Stimulated activated naive CD4-positive, alpha-beta T cell treated with Interleukin-2 at 50 U/mL for 16 hours (primary cell): ENCODE measurements at regions not wholly inside any gene's neighbourhood (a gene's known extent, or its start where the extent isn't known, plus 50 kb on each side); places are given as distances from the start of the nearest gene placed in this dataset.
"Not testable (repeated sequence)": the region's sequence is repeated elsewhere in the genome, so short reads cannot be mapped to it uniquely, and the experiment has no call there.

Experiments used
- DNase-seq: peaks from one replicate; lab custom pipeline; 2025; lab: John Stamatoyannopoulos, UW

DNA sequence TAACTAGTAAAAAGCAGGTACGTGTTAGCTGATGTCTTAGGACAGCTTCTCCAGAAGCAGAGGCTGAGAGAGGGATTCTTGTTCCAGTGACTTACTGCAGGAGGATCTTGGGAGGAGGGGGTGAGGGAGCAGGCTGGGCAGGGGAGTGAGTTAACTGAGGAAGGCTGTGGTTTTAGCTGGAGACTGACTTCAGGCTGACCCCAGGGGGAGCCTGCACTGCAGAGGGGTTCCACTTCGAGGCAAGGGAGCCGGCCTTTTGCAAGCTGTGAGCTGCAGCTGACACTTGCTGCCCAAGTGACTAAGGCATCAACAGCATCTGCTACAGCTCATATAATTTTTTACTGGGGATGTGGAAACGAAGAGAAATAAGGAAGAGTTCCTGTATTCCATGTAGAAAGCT, 50.4 kb upstream of the SOD1 start:
- DNase-seq, result no peak

DNA sequence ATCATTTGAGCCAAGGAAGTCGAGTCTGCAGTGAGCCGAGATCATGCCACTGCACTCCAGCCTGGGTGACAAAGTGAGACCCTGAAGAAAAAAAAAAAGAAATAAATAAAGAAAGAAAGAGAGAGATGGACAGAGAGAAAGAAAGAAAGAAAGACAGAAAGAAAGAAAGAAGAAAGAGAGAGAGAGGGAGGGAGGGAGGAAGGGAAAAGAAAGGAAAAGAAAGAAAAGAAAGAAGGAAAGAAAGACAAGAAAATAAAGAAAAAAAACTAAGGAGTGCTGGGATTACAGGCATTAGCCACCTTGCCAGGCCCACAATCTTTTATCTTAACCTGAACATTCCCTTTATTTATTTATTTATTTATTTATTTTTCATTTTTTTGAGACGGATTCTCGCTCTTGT, 51.7 kb upstream of the SOD1 start:
- DNase-seq, result no peak

DNA sequence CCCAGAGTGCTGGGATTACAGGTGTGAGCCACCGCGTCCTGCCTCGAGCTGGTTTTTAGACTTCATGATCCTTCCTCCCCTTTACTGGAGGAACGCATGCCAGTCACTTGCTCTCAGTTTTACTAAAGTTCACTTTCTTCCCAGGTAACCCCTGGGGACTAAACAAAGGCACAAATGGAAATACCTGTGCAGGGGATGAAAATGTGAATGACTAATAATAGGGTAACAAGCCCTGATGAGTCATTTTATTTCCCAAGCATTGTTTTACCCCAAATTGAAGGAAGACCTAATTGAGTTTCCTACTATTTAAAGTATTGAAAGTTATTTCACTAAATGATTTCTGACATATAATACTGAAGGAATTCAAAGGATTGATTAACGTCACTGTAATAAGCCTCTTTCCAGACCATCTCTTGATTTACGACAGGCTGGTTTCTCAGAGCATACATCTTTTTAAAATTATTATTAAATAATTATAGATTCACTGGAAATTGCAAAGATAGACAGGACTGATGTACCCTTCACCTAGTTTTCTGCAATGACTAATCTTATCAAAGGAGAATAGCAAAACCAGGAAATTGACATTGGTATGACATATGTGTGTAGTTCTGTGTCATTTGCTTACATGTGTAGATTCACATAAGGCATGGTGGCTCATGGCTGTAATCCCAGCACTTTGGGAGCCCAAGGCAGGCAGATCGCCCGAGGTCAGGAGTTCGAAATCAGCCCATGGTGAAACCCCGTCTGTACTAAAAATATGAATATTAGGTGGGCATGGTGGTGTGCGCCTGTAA, 53.2 kb upstream of the SOD1 start:
- no peak for DNase-seq

DNA sequence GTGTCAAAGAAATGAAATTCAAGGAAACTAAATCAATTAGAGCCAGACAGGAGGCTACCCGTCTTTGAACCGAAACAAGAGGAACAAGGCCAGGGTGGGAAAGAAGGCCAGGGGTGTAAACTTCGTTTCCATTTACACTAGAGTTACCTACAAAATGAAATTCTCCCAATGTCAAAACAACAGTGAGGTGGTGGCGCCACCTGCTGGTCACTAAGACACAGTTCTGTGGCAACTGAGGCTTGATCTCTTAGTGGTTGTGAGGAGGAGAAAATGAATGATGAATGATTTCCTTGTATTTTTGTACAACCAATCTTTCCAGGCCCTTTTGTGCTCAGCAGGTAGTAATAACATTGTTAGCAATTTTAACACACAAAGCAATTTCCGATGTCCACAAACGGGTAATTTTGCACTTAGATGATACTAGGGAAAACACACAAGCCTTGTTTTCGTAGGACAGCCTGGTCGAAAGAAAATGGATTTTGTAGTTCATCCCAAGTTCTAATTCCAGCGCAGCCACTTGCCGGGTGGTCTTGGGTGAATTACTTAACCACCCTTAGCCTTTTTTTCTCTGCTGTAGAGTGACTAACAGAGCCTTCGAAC, 54.8 kb upstream of the SOD1 start:
- peak; percentile 60 for DNase-seq

DNA sequence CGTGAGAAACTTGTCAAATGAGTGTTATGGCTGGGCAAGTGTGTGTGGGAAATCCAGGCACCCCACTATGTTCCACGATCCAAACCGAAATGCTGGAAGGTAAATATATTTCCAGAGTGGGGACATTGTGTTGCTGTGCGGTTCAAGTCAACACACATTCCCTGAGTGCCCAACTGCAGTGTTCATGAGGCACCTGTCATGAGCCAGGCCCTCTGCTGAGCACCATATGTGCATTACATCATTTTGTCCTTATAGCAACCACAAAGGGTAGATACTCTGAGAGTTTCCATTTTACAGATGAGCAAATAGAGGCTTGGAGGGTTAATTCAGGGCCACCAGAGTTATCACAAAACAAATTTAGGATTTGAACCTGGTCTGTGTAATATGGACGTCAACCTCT, 59.9 kb upstream of the SOD1 start:
- DNase-seq, result no peak

DNA sequence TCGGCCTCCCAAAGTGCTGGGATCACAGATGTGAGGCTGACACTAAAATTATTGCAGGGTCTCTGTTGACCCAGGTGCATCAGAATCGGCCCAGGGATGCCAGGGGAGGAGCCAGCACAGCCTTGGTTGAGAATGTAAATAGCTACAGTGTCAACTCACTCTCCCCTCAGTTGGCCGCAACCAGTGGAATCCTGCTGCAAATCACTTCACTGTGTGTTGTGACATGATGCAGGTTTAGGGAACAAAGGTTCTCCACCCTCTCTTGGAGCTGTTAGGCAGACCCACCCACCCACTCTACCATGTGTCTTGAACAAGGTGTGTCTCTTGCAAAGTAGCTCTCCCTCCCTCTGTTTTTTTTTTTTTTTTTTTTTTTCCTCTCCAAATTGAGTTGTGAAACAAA, 60.5 kb upstream of the SOD1 start:
- DNase-seq, result no peak

DNA sequence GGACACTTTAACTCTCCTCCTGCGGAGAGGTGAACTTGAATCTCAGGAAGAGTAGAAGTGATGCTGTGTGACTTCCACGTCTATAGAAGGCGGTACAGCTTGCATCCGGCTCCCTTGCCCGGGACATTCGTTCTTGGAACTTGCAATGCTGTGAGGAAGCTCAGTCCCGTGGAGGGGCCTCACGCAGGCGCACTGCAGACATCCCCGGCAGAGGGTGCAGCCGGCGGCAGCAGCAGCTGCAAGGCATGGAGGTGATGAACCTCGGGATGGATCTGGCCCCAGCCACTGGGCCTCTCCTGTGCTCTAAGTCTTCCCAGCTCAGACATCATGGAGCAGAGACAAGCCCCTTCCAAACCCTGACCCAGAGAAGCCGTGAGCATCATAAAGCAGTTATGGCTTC, 61.8 kb upstream of the SOD1 start:
- no peak for DNase-seq

DNA sequence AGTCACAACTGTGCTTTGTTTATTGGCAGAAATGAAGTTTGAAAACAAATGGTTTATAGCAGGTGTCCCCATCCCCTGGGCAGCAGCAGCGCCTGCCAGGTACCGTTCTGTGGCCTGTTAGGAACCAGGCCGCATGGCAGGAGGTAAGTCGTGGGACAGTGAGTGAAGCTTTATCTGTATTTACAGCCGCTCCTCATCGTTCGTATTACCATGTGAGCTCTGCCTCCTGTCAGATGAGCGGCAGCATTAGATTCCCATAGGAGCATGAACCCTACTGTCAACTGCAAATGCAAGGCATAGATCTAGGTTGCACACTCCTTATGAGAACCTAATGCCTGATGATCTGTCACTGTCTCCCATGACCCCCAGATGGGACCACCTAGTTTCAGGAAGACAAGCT, 63.4 kb upstream of the SOD1 start:
- DNase-seq, result no peak

DNA sequence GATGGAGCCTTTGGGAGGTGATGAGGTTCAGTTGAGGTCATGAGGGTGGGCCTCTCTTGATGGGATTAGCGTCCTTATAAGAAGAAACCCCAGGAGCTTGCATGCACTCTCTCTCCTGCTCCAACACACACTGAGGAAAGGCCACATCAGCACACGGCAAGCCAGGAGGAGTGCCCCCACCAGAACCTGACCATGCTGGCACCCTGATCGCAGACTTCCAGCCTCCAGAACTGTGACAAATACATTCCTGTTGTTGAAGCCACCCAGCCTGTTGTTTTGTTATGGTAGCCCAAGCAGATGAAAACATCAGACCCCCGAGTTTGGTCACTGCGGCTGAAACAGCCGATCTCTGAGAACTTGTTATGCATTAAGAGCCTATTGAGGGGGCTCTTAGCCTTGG, 64.8 kb upstream of the SOD1 start:
- DNase-seq, result no peak

DNA sequence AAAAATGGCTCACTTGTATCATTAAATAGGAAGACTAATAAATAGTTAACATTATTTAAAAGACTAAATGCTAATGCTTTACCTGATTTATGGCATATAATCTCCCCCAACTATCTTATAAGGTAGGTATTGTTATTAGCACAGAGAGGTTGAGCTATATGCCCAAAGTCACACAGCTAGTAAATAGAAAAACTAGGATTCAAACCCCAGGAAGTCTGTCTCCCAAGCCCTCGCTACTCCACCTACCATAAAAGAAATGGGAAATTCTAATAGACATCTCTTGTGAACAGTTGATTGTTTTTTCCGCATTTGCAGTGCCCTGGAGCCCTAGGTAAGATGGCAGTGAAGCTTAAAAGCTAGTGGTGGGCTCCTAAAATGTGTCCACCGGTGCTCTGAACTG, 65.2 kb upstream of the SOD1 start:
- no peak for DNase-seq

DNA sequence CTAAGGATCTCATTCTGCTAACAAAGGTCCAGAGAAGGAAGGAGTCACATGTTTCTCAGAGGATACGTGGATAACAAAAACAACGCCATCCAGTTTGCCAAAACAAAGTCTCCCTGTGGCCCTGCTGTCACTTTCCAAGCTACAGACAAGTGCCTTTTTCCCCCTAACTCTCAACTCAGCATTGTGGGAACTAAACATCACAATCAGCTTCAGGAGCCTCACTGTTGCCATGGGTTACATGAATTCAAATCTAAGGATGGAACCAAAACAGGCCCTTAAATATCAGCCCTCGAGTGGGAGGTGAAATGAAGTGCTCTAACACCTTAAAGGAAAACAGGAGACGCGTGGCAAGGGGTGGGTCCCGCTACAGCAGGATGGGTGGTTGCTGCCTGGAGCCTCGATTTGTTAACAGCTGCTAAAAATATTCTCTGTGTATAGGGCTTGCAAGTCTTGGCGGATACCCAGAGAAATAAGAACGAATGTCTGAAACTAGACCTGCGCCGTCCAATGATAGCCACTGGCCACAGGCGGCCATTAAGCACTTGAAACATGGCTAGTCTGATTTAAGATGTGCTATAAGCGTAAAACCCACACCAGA, 66.4 kb upstream of the SOD1 start:
- DNase-seq, result no peak

DNA sequence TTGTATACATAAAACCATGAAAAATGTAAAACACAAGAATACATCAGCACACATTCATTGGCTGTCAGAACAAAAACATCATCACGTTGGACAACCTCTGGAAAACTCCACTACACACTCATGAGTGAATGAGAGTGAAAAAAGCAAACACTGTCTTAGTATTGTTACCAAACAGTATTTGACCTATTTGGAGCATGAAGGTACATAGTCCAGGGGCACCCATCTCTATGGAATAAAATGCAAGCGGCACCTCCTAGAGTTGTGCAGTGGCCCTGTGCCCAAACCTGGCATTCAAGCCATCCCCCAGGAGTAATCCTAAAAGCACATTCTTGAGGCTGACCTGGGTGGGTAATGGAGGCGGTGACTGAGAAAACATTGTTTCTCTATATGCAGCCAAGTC, 67.0 kb upstream of the SOD1 start:
- DNase-seq, result no peak

DNA sequence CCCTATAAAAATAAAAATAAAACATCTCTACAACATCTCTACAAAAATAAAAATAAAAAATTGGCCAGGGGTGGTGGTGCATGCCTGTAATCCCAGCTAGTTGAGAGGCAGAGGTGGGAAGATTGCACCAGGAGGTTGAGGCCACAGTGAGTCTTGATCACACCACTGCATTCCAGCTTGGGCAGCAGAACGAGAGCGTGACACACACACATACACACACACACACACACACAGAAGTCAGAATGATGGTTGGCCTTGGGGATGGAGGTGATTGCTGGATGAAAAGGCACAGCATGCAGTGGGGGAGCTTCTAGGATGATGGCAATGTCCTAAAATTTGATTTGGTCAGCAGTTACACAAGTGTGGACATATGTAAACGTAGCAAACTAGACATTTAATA, 69.7 kb upstream of the SOD1 start:
- no peak for DNase-seq

DNA sequence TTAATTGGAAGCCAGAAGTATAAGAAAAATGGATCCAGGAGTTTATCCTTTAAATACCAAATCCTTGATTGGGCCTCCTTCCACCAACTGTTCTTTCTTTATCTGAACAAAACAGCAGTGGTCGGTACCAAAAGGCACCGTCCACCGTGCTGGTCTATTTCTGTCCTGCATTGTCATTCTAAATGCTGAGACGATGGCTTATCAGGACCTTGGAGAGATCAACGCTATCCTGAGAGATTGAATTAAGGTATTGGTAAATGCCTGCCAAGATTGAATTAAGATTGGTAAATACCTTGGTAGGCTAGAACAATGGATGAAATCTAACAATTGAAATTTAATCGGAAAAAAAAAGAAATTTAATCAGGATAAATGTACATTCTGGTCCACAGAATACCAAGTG, 73.4 kb upstream of the SOD1 start:
- DNase-seq, result no peak

DNA sequence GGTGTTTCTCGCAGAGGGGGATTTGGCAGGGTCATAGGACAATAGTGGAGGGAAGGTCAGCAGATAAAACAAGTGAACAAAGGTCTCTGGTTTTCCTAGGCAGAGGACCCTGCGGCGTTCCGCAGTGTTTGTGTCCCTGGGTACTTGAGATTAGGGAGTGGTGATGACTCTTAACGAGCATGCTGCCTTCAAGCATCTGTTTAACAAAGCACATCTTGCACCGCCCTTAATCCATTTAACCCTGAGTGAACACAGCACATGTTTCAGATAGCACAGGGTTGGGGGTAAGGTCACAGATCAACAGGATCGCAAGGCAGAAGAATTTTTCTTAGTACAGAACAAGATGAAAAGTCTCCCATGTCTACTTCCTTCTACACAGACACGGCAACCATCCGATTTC, 75.6 kb upstream of the SOD1 start:
- DNase-seq, result not testable (repeated sequence)

DNA sequence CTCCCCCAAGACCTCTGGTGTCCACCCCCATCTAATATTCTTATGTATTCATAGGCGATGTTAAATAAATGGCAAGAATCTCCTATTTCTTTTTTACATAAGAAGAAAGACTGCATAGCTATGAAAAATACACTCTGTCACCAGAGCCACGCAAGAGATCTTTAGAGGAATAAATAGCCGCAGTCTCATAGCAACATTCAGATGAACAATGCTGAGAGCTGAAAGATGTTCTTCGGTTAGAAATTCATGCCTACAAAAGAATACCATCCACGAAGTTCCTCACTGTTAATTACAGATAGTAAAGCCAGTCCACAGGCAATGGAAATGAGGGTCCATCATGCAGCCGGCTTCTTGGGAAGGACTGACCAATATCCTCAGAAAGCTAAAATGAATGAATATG, 76.0 kb upstream of the SOD1 start:
- no peak for DNase-seq

DNA sequence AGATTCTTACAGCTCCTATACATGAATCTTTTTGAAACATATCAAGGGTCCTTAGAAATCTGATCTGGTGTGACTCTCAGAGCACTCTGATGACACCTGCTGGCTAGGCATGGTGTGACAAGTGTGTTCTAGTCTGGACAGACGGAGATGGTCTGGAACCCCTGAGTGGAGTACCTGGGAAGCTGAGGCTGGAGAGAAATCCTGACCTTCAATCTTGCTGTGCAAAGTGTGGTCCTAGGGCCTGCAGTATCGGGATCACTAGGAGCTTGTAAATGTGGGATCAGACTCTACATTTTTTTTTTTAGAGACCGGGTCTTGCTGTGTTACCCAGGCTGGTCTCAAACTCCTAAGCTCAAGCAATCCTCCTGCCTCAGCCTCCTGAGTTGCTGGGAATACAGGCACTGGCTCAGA, 78.6 kb upstream of the SOD1 start:
- DNase-seq, result peak; percentile 66

DNA sequence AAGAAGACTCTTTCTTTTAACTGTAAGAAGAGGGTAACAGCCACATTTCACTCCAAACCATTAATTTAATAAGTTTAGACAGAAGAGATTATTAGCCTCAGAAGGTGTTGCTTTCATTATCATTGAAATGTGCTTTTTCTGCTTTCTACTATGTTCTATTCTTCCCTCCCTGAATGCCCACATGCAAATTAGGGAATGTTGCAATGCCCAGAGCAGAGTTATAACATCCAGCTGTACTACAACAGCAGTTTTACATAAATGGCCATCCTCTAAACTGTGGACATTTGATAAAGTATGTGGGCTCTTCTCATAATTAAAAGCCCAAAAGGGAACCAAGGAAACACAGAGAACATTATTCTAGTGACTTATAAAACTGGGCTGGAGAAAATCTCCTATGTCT, 82.2 kb upstream of the SOD1 start:
- DNase-seq, result no peak

DNA sequence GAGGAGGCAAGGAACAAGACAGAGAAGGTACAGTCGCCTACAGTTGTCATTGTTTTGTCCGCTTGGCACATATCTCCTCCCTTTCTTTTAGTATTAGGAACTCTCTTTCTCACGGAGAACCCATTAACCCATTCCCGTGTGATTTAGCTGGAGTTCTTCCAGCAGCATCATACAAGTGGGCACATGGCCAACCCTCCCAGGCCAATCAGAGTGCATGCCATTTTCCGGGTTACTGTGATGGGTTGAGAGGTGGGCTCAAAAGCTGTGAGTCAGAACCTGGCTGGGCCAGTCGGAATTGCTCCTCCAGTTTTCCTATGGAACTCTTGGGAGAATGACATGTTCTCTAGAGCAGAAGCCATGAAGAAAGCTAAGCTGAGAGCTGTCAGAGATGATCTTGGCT, 83.1 kb upstream of the SOD1 start:
- DNase-seq, result no peak

DNA sequence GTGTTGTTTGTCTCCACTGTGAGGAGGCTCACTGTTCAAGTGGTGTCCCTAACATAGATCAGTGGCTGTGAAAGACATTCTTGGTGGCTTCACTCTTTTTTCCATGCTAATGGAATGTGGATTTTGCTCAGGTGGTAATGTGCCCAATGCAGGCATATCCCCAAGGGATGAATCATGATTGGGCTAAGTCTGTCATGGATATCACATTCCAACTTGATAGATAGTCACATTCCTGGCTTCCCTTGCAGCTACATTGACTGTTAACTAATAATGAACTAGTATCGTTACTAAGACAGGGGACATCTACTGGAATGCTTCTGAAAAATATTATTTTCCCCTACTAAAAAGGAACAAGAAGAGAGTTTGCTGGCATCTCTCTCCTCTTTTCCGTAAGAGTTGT, 86.3 kb upstream of the SOD1 start:
- no peak for DNase-seq

DNA sequence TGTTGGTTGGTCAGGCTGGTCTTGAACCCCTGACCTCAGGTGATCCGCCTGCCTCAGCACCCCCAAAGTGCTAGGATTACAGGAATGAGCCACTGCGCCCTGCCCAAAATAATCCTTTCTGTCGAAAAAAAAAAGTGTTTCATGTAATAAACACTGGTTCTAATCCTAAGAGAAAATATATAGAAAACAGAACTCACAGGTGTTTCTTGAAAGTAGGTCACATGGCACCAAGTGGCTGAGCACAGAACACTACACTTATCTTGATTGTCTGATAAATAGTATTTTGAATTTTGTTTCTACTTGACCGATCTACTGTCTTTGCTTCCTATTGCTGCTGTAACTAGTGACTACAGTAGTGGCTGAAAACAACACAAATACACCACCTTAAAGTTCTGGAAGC, 87.6 kb upstream of the SOD1 start:
- DNase-seq, result no peak

DNA sequence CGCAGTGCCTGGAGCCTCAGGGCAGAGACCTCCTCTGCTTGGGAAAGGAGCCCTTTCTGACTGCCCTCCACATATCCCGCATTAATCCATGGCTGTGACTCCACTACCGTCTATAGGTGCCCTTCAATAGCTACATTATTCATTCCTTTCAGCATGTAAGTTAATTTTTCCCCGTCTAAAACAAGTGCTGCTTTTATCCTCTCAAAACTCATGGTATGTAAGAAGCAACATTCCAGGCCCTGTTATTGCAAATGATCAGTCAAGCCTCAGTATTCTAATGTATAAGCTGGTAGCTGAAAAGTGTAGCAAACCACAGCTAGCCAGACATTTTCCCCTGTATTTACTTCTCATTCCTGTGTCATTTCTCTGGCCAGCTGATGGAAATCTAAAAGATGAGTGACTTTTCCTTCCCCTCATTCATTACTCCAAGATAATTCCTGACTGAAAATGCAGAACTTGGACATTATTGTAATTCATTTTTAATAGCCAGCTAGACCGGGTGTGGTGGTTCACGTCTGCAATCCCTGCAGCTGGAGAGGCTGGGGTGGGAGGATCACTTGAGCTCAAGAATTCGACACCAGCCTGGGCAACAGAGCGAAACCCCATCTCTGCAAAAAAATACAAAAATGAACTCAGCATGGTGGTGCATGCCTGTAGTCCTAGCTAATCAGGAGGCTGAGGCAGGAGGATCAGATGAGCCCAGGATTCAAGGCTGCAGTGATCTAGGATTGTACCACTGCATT, 88.5 kb upstream of the SOD1 start:
- DNase-seq, result no peak

DNA sequence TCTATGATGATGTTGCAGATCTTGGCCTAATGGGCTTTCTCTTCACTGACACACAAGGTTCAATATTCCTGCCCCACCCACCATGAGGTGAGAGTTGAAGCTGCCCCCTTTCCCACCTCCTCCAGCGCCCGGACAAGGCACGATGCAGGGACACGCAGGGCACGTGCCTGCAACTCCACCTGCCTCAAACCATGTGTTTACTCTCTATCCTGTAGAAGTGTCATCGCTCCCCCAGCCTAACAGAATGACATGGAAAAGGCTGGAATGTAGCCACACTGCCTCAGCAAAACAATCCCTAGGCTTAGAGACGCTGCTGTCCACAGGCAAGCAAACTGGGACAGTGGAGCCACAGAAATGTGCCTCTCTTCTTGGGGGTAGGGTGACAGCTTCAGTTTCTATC, 92.9 kb upstream of the SOD1 start:
- DNase-seq, result no peak
